Central memory CD8-positive, alpha-beta T cell (primary cell): ENCODE measurements at regions not wholly inside any gene's neighbourhood (a gene's known extent, or its start where the extent isn't known, plus 50 kb on each side); places are given as distances from the start of the nearest gene placed in this dataset.

ENCODE experiments used
- ATAC-seq: fragments of 150-1000 bp; cut with Tn5 transposase; replicated peaks from 2 replicates; pipeline ENCODE4 v1.10.0; 2022; ENCODE audit warnings: mild to moderate bottlenecking, moderate FRiP score, moderate number of reproducible peaks; ENCODE audit not compliant: poor library complexity, severe bottlenecking; ENCODE audit errors: extremely low read depth
- DNase-seq, 2 donors: peaks; one replicate each; pipeline ENCODE4 v3.0.0; 2021; ENCODE audit warnings: low spot score in 2 of 2
- H3K27ac Mint-ChIP-seq: one replicate; pipeline ENCODE4 v1.8.0; 2022; ENCODE audit warnings: low read depth, mild to moderate bottlenecking, moderate library complexity, mixed read lengths
- H3K27me3 Mint-ChIP-seq: one replicate; pipeline ENCODE4 v1.8.0; 2022; ENCODE audit warnings: mixed read lengths
- H3K36me3 Mint-ChIP-seq: one replicate; pipeline ENCODE4 v1.8.0; 2022; ENCODE audit warnings: mild to moderate bottlenecking, moderate library complexity, mixed read lengths; ENCODE audit not compliant: insufficient read depth
- H3K4me1 Mint-ChIP-seq: one replicate; pipeline ENCODE4 v1.8.0; 2022; ENCODE audit warnings: mixed read lengths
- H3K4me3 Mint-ChIP-seq: one replicate; pipeline ENCODE4 v1.8.0; 2022; ENCODE audit warnings: mild to moderate bottlenecking, moderate library complexity, mixed read lengths
- H3K9me3 Mint-ChIP-seq: one replicate; pipeline ENCODE4 v1.8.0; 2022; ENCODE audit warnings: mixed read lengths

DNA sequence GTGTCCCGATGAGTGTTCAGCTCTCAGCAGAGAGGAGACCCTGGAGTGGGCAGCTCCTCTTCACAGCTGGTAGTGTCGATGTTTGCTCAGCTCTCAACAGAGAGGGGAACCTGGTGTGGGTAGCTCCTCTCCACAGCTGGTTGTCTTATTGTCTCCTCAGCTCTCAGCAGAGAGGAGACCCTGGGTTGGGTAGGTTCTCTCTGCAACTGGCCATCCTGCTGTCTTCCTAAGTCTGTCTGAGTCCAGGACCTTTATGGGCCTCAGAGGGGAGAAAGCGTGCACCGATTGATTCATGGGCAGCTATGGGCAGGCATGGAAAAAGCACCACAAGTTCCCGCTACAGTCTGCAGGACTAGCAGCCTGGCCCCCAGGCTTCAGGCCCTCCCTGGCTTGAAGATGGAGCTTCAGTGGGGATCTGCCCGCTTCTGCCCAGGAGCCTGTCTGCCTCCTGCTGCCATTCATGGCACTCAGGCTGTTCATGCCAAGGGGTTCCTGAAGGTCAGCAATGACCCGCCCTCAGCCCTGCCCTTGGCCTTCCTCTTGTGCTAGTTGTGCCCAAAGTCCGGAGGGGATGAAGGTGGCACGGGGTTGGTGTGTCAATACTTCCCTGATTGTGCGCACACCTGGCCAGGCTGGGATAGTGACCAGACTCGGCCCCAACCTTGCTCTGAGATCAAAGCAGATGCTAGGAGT lies 224.2 kb downstream of the KCNC2 start:
- Mint-ChIP-seq H3K36me3 (no peaks in the 10 kb centered on the region), H3K4me1 (no peaks in the 10 kb centered on the region), H3K9me3 (no peaks in the 10 kb centered on the region), H3K27me3 (no peaks in the 10 kb centered on the region), H3K4me3 (no peak overlapping the region), H3K27ac (no peak overlapping the region)
- no peak for DNase-seq
- no peak for ATAC-seq

DNA sequence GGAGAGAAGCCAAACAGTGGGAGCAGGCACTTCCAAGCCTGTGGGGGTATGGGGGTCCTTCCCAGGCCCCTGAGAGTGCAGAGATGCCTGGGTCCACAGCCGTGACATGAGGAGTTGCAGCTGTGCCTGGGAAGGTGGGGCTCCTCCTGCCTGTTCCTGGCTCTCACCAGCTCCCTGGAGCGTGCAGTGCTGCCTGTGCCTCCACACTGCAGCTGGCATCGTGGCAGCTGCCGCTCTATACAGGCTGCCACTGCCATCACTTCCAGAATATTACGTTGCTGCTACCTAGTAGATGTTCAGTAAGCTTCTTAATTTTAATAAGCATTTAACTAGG lies 223.7 kb downstream of the KCNC2 start:
- DNase-seq (no peak), ATAC-seq (no peak)
- H3K27me3 Mint-ChIP-seq: no peaks in the 10 kb centered on the region
- H3K4me3 Mint-ChIP-seq: no peak overlapping the region
- H3K36me3 Mint-ChIP-seq: no peaks in the 10 kb centered on the region
- no peak overlapping the region for H3K27ac Mint-ChIP-seq
- no peaks in the 10 kb centered on the region for H3K9me3 Mint-ChIP-seq
- H3K4me1 Mint-ChIP-seq: no peaks in the 10 kb centered on the region

DNA sequence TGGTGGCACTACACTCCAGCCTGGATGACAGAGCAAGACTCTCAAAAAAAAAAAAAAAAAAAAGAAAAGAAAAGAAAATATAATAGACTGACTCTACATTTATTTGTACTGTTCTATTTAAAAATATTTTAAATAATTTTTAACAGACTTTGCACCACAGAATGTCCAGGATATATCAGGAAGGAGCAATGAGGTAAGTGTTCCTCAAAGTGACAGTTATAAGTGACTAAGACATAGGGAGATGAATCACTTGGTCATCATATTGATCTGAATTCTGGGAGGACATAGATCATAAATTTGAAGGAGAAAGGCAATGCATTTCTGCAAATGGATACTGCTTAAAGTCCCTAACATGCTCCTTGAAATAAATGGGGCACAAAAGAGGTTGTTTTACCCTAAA lies 221.5 kb downstream of the KCNC2 start:
- ATAC-seq (no peak), DNase-seq (no peak)
- H3K27me3 Mint-ChIP-seq: no peaks in the 10 kb centered on the region
- no peak overlapping the region for H3K27ac Mint-ChIP-seq
- peaks cover 5% of the 10 kb centered on the region for H3K9me3 Mint-ChIP-seq
- no peaks in the 10 kb centered on the region for H3K4me1 Mint-ChIP-seq
- H3K36me3 Mint-ChIP-seq: no peaks in the 10 kb centered on the region
- H3K4me3 Mint-ChIP-seq: no peak overlapping the region
